ENCODE measurements at regions not wholly inside any gene's neighbourhood (a gene's known extent, or its start where the extent isn't known, plus 50 kb on each side); places are given as distances from the start of the nearest gene placed in this dataset.

GRCh38 chr3:10683106-10683505 lies 132.9 kb upstream of the SLC6A11 start:
- Histone ChIP-seq H3K9me2 (replicated peaks; ENCODE audit: insufficient read depth, low read length) (no peaks in the 10 kb centered on the region), H3K9me3 (ENCODE audit: insufficient read depth, low read length) (no peaks in the 10 kb centered on the region), H3K79me2 (ENCODE audit: insufficient read depth, low read length) (no peaks in the 10 kb centered on the region), H3K4me2 (ENCODE audit: low read depth, low read length, poor library complexity, severe bottlenecking) (no peak overlapping the region), H3K4me3 (ENCODE audit: insufficient read depth, low read length, poor library complexity, severe bottlenecking) (no peak overlapping the region), H4K20me1 (ENCODE audit: low read depth, low read length) (no peaks in the 10 kb centered on the region), H3K9ac (ENCODE audit: low read length) (no peak overlapping the region), H3K27me3 (ENCODE audit: low read length) (no peaks in the 10 kb centered on the region), H2AFZ (ENCODE audit: low read depth, low read length, severe bottlenecking) (no peak overlapping the region), H3K36me3 (ENCODE audit: low read length) (no peaks in the 10 kb centered on the region), H3F3A (ENCODE audit: insufficient read depth) (no peaks in the 10 kb centered on the region), H3K27ac (ENCODE audit: low read depth, low read length) (no peak overlapping the region)
- no peak for TF ChIP-seq EZH2phosphoT487 (conservative IDR thresholded peaks at IDR 0.05; ENCODE audit: low read length)
- no peak for TF ChIP-seq CTCF (IDR thresholded peaks at IDR 0.05; ENCODE audit: insufficient read depth, low read length, poor library complexity, severe bottlenecking)

- no peaks in the 10 kb centered on the region for H3K79me2 ChIP-seq (ENCODE audit: insufficient read depth, low read length)
- no peaks in the 10 kb centered on the region for H3K9me2 ChIP-seq (replicated peaks; ENCODE audit: insufficient read depth, low read length)
- H3K9me3 ChIP-seq (ENCODE audit: insufficient read depth, low read length), result no peaks in the 10 kb centered on the region
- TF ChIP-seq EZH2phosphoT487 (conservative IDR thresholded peaks at IDR 0.05; ENCODE audit: low read length) (no peak), CTCF (IDR thresholded peaks at IDR 0.05; ENCODE audit: insufficient read depth, low read length, poor library complexity, severe bottlenecking) (no peak)
- no peaks in the 10 kb centered on the region for H3F3A ChIP-seq (ENCODE audit: insufficient read depth)
- H3K36me3 ChIP-seq (ENCODE audit: low read length), result no peaks in the 10 kb centered on the region
- H3K9ac ChIP-seq (ENCODE audit: low read length), result no peak overlapping the region
- H2AFZ ChIP-seq (ENCODE audit: low read depth, low read length, severe bottlenecking), result no peak overlapping the region
- no peak overlapping the region for H3K27ac ChIP-seq (ENCODE audit: low read depth, low read length)
- H3K4me2 ChIP-seq (ENCODE audit: low read depth, low read length, poor library complexity, severe bottlenecking), result no peak overlapping the region
- H4K20me1 ChIP-seq (ENCODE audit: low read depth, low read length), result no peaks in the 10 kb centered on the region
- H3K27me3 ChIP-seq (ENCODE audit: low read length), result no peaks in the 10 kb centered on the region
- H3K4me3 ChIP-seq (ENCODE audit: insufficient read depth, low read length, poor library complexity, severe bottlenecking), result no peak overlapping the region
Observed at GRCh38 chr3:10688126-10688525, 127.9 kb upstream of the SLC6A11 start.

- no peaks in the 10 kb centered on the region for H3K9me3 ChIP-seq (ENCODE audit: insufficient read depth, low read length)
- no peak for TF ChIP-seq EZH2phosphoT487 (conservative IDR thresholded peaks at IDR 0.05; ENCODE audit: low read length)
- H3K9ac ChIP-seq (ENCODE audit: low read length), result no peak overlapping the region
- no peaks in the 10 kb centered on the region for H4K20me1 ChIP-seq (ENCODE audit: low read depth, low read length)
- H3F3A ChIP-seq (ENCODE audit: insufficient read depth), result no peaks in the 10 kb centered on the region
- H3K9me2 ChIP-seq (replicated peaks; ENCODE audit: insufficient read depth, low read length), result no peaks in the 10 kb centered on the region
- no peaks in the 10 kb centered on the region for H3K79me2 ChIP-seq (ENCODE audit: insufficient read depth, low read length)
- H3K36me3 ChIP-seq (ENCODE audit: low read length), result no peaks in the 10 kb centered on the region
- H2AFZ ChIP-seq (ENCODE audit: low read depth, low read length, severe bottlenecking), result no peak overlapping the region
- no peaks in the 10 kb centered on the region for H3K27me3 ChIP-seq (ENCODE audit: low read length)
- H3K4me2 ChIP-seq (ENCODE audit: low read depth, low read length, poor library complexity, severe bottlenecking), result no peak overlapping the region
- no peak overlapping the region for H3K4me3 ChIP-seq (ENCODE audit: insufficient read depth, low read length, poor library complexity, severe bottlenecking)
- H3K27ac ChIP-seq (ENCODE audit: low read depth, low read length), result no peak overlapping the region
Observed at GRCh38 chr3:10688548-10689172, 127.4 kb upstream of the SLC6A11 start.

GRCh38 chr3:10692039-10692622 lies 123.9 kb upstream of the SLC6A11 start:
- Histone ChIP-seq H3K27ac (ENCODE audit: low read depth, low read length) (no peak overlapping the region), H3K79me2 (ENCODE audit: insufficient read depth, low read length) (no peaks in the 10 kb centered on the region), H3K9me3 (ENCODE audit: insufficient read depth, low read length) (no peaks in the 10 kb centered on the region), H3K4me3 (ENCODE audit: insufficient read depth, low read length, poor library complexity, severe bottlenecking) (no peak overlapping the region), H3K9ac (ENCODE audit: low read length) (no peak overlapping the region), H2AFZ (ENCODE audit: low read depth, low read length, severe bottlenecking) (no peak overlapping the region), H3K9me2 (replicated peaks; ENCODE audit: insufficient read depth, low read length) (no peaks in the 10 kb centered on the region), H3K4me2 (ENCODE audit: low read depth, low read length, poor library complexity, severe bottlenecking) (no peak overlapping the region), H3K27me3 (ENCODE audit: low read length) (no peaks in the 10 kb centered on the region), H3K36me3 (ENCODE audit: low read length) (no peaks in the 10 kb centered on the region), H4K20me1 (ENCODE audit: low read depth, low read length) (no peaks in the 10 kb centered on the region), H3F3A (ENCODE audit: insufficient read depth) (no peaks in the 10 kb centered on the region)
- TF ChIP-seq EZH2phosphoT487 (conservative IDR thresholded peaks at IDR 0.05; ENCODE audit: low read length), result no peak
- TF ChIP-seq CTCF (IDR thresholded peaks at IDR 0.05; ENCODE audit: insufficient read depth, low read length, poor library complexity, severe bottlenecking), result no peak

All from SU-DHL-6 (cell line).